ENCODE measurements at regions not wholly inside any gene's neighbourhood (a gene's known extent, or its start where the extent isn't known, plus 50 kb on each side); places are given as distances from the start of the nearest gene placed in this dataset.

DNA sequence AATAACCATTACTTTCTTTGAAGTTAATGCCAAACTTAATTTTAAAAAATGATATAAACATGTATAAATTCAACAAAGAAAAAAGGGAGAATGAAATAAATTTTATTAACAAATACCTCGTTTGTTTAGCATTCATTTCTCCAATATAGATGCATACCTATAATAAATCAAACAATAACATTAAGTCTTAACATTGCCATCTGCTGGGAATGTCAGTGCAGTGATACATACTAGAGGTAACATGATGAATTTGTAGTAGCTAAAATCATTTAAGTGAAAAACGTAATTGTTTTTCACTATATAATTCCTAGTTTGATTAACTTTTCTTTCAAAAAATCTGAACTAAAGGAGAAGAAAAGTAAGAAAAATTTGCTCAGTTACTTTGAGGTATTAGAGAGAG is 340.2 kb upstream of the CBLB start:
- DNase-seq (no peak), ATAC-seq (no peak), FAIRE-seq (peak; percentile 69)
- intact Hi-C loops (cut with DNase I): no loop called here
- Histone ChIP-seq H3K36me3 (no peaks in the 10 kb centered on the region), H3K4me1 (no peaks in the 10 kb centered on the region), H3K9me3 (no peaks in the 10 kb centered on the region), H3K27ac (no peak overlapping the region), H3K4me3 (no peak overlapping the region), H3K27me3 (no peaks in the 10 kb centered on the region)
- TF ChIP-seq, protein P1, sequence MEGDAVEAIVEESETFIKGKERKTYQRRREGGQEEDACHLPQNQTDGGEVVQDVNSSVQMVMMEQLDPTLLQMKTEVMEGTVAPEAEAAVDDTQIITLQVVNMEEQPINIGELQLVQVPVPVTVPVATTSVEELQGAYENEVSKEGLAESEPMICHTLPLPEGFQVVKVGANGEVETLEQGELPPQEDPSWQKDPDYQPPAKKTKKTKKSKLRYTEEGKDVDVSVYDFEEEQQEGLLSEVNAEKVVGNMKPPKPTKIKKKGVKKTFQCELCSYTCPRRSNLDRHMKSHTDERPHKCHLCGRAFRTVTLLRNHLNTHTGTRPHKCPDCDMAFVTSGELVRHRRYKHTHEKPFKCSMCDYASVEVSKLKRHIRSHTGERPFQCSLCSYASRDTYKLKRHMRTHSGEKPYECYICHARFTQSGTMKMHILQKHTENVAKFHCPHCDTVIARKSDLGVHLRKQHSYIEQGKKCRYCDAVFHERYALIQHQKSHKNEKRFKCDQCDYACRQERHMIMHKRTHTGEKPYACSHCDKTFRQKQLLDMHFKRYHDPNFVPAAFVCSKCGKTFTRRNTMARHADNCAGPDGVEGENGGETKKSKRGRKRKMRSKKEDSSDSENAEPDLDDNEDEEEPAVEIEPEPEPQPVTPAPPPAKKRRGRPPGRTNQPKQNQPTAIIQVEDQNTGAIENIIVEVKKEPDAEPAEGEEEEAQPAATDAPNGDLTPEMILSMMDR (IDR thresholded peaks at IDR 0.05): no peak
- WGBS, 2 donors: 14 to 28% methylated on average over 2 of the region's 2 CpGs

DNA sequence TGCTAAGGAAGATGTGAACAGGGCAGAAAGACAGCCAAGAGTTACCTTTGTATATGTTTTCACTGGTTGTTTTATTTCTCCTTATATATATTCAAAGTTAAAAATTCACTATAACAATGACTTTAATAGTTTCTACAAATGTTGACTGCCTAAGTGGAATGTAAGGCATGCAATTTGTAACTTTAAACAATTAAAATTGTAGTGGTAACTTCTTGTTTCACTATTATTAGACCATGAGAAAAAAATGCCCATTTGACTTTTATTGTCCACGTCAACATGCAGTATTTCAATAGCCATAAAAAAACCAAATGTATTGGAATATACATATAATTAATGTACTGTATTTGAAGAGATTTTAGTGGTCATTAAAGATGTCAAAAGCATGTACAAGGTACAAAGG is 340.7 kb upstream of the CBLB start:
- Histone ChIP-seq H3K27me3 (no peaks in the 10 kb centered on the region), H3K4me1 (no peaks in the 10 kb centered on the region), H3K36me3 (no peaks in the 10 kb centered on the region), H3K27ac (no peak overlapping the region), H3K4me3 (no peak overlapping the region), H3K9me3 (no peaks in the 10 kb centered on the region)
- FAIRE-seq: no peak
- intact Hi-C loops (cut with DNase I): no loop called here
- WGBS, 2 donors: 8 to 37% methylated on average over 1 of the region's 1 CpG
- TF ChIP-seq, protein P1 (IDR thresholded peaks at IDR 0.05): no peak
- ATAC-seq: no peak
- no peak for DNase-seq

DNA sequence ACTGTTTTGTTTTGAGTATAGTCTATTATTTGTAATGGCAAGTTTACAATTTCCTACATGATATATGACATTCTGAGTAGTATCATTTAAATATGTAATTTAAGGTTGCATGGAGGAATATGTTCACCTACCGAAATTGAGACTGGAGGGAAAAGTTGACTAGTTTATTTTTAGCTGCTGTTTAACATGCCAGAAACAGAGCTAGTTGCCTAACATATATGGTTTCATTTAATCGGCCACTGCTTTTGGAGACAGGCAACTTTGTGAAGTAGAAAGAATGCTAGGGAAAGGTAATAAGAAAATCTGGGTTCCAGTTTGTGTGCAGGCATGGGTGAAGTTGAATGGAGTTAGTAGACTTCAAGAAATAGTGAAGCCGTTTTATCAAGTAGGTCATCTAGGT is 342.1 kb upstream of the CBLB start:
- no peak for DNase-seq
- H3K4me1 ChIP-seq: no peaks in the 10 kb centered on the region
- ATAC-seq: no peak
- no peak overlapping the region for H3K27ac ChIP-seq
- H3K36me3 ChIP-seq: no peaks in the 10 kb centered on the region
- H3K4me3 ChIP-seq: no peak overlapping the region
- H3K9me3 ChIP-seq: no peaks in the 10 kb centered on the region
- TF ChIP-seq, protein P1 (IDR thresholded peaks at IDR 0.05): no peak
- no peak for FAIRE-seq
- WGBS, 2 donors: 54 to 62% methylated on average over 3 of the region's 3 CpGs
- no peaks in the 10 kb centered on the region for H3K27me3 ChIP-seq
- intact Hi-C loops (cut with DNase I): no loop called here

GRCh38 chr3:106212665-106213222 is 343.9 kb upstream of the CBLB start:
- ATAC-seq: no peak
- intact Hi-C loops (cut with DNase I): no loop called here

DNA sequence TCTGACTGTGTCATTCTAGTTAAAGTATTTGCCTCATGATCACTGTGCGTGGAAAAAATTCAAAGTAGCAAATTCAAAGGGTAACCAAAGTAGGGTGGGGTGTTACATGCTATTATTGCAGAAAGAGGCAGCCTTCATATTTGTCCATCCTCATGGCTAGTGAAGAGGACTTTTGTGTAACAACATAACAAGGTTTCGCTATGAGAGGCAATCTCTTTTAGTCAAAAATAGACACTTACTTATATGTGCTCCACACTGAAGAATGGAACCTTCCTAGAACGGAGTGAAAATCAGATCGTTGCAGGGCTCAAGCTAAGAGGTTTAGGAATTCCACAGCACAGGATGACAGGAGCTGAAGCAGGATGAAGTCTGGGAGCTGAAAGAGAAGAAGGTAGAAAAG is 345.1 kb upstream of the CBLB start:
- ATAC-seq (no peak), FAIRE-seq (no peak), DNase-seq (no peak)
- Histone ChIP-seq H3K27me3 (no peaks in the 10 kb centered on the region), H3K36me3 (no peaks in the 10 kb centered on the region), H3K27ac (no peak overlapping the region), H3K9me3 (no peaks in the 10 kb centered on the region), H3K4me3 (no peak overlapping the region), H3K4me1 (no peaks in the 10 kb centered on the region)
- TF ChIP-seq, protein P1 (IDR thresholded peaks at IDR 0.05): no peak
- 74 to 84% methylated on average over 4 of the region's 4 CpGs for WGBS, 2 donors
- intact Hi-C loops (cut with DNase I): no loop called here

More at GRCh38 chr3:106212665-106213222, 343.9 kb upstream of the CBLB start:
- Histone ChIP-seq H3K27ac (no peak overlapping the region), H3K36me3 (no peaks in the 10 kb centered on the region), H3K4me3 (no peak overlapping the region), H3K27me3 (no peaks in the 10 kb centered on the region), H3K4me1 (no peaks in the 10 kb centered on the region), H3K9me3 (no peaks in the 10 kb centered on the region)
- no peak for DNase-seq
- WGBS, 2 donors: 88 to 90% methylated on average over 1 of the region's 1 CpG
- no peak for FAIRE-seq
- TF ChIP-seq, protein P1 (IDR thresholded peaks at IDR 0.05): no peak

Measured in pancreas (tissue), 10 donors.